CD4-positive, CD25-positive, alpha-beta regulatory T cell (primary cell): ENCODE measurements at regions not wholly inside any gene's neighbourhood (a gene's known extent, or its start where the extent isn't known, plus 50 kb on each side); places are given as distances from the start of the nearest gene placed in this dataset.

ENCODE experiments used
- ATAC-seq, 2 donors: fragments of 150-1000 bp; cut with Tn5 transposase; one replicate each; pipeline ENCODE4 v1.10.0; 2021; ENCODE audit warnings: low read depth in 2 of 2, moderate number of reproducible peaks in 2 of 2, moderate library complexity in 1 of 2
- DNase-seq, 3 donors: peaks; one replicate each; pipeline versions ENCODE4 v3.0.0 to v3.0.0-alpha.2; 2012 to 2022; ENCODE audit warnings: mixed read lengths in 1 of 3
- H3K27ac ChIP-seq: one replicate; pipeline ENCODE4 v1.7.0; 2013; ENCODE audit warnings: mild to moderate bottlenecking, low read length; ENCODE audit not compliant: insufficient read depth, poor library complexity, severe bottlenecking
- H3K27me3 ChIP-seq: one replicate; pipeline ENCODE4 v1.7.0; 2013; ENCODE audit warnings: low read length; ENCODE audit not compliant: control insufficient read depth, insufficient read depth
- H3K36me3 ChIP-seq: one replicate; pipeline ENCODE4 v1.7.0; 2013; ENCODE audit warnings: mild to moderate bottlenecking, low read length, moderate library complexity; ENCODE audit not compliant: control insufficient read depth, insufficient read depth
- H3K4me1 ChIP-seq: 2 replicates; pipeline ENCODE4 v1.7.0; 2013; ENCODE audit warnings: mild to moderate bottlenecking, low read length; ENCODE audit not compliant: insufficient read depth, control insufficient read depth, poor library complexity, severe bottlenecking
- H3K4me3 ChIP-seq: one replicate; pipeline ENCODE4 v1.7.0; 2013; ENCODE audit warnings: low read depth, mild to moderate bottlenecking, low read length, moderate library complexity
- H3K9me3 ChIP-seq, 2 experiments: 1 replicate in 1 of 2; 2 replicates in 1 of 2; pipeline ENCODE4 v1.7.0; 2013; ENCODE audit warnings: low read length in 2 of 2, mild to moderate bottlenecking in 1 of 2, moderate library complexity in 1 of 2; ENCODE audit not compliant: control insufficient read depth in 2 of 2
- H3K27ac Mint-ChIP-seq, 3 donors: one replicate each; pipeline ENCODE4 v1.8.0; 2020 to 2022; ENCODE audit warnings: mild to moderate bottlenecking in 3 of 3, mixed read lengths in 3 of 3, moderate library complexity in 2 of 3
- H3K27me3 Mint-ChIP-seq: one replicate; pipeline ENCODE4 v1.8.0; 2022; ENCODE audit warnings: mild to moderate bottlenecking, mixed read lengths
- H3K36me3 Mint-ChIP-seq: one replicate; pipeline ENCODE4 v1.8.0; 2020; ENCODE audit warnings: mixed read lengths
- H3K4me1 Mint-ChIP-seq, 4 donors: one replicate each; pipeline ENCODE4 v1.8.0; 2020 to 2022; ENCODE audit warnings: mixed read lengths in 4 of 4, mild to moderate bottlenecking in 1 of 4
- H3K4me3 Mint-ChIP-seq, 4 donors: one replicate each; pipeline ENCODE4 v1.8.0; 2020 to 2022; ENCODE audit warnings: mild to moderate bottlenecking in 4 of 4, mixed read lengths in 4 of 4, moderate library complexity in 3 of 4
- H3K9me3 Mint-ChIP-seq, 7 donors: one replicate each; pipeline ENCODE4 v1.8.0; 2020 to 2022; ENCODE audit warnings: mixed read lengths in 7 of 7, mild to moderate bottlenecking in 3 of 7, moderate library complexity in 2 of 7

DNA sequence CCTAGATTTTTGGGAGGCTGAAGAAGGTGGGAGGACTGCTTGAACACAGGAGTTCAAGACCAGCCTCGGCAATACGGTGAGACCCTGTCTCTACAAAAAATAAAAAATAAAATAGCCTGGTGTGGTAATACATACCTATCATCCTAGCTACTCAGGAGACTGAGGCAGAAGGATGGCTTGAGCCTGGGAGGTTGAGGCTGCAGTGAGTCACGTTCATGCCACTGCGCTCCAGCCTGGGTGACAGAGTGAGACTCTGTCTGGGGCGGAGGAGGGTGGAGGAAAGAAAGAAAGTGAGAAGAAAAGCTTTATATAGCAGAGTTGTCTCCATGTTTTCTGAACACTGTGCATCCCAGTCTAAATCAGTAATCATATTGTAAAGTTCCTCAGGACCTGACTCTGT is 301.4 kb upstream of the CNTN6 start:
- Mint-ChIP-seq H3K27me3 (no peaks in the 10 kb centered on the region), H3K4me3 (no peak overlapping the region), H3K9me3 (peaks cover 0 to 11% (median 2%) of the 10 kb centered on the region in 7 donors), H3K4me1 (no peaks in the 10 kb centered on the region), H3K36me3 (no peaks in the 10 kb centered on the region), H3K27ac (no peak overlapping the region)
- no peak overlapping the region for H3K27ac ChIP-seq
- H3K4me3 ChIP-seq: no peak overlapping the region
- no peak for ATAC-seq
- H3K36me3 ChIP-seq: no peaks in the 10 kb centered on the region
- no peak for DNase-seq
- H3K9me3 ChIP-seq: no peaks in the 10 kb centered on the region
- H3K27me3 ChIP-seq: no peaks in the 10 kb centered on the region
- no peaks in the 10 kb centered on the region for H3K4me1 ChIP-seq

DNA sequence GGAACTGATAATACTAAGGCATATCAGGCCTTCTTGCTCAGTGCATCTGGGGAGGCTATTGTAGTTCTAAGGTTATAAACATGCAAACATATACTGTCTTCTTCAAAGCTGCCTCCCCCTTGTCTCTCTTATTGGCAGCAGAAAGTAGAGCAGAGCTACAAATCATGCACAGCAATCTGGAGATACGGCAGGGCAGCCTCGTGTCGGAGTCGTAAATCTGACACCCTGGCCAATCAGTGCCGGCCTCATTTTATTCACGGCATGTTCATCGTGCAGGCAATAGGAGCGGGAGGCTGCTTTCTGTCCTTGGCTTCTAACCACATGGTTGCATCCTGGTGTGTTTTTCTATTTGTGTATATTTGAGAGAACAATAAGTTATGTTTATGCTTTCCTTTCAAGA is 300.2 kb upstream of the CNTN6 start:
- DNase-seq (no peak), ATAC-seq (no peak)
- no peaks in the 10 kb centered on the region for H3K27me3 Mint-ChIP-seq
- H3K4me1 ChIP-seq: no peaks in the 10 kb centered on the region
- no peaks in the 10 kb centered on the region for H3K4me1 Mint-ChIP-seq
- no peak overlapping the region for H3K27ac ChIP-seq
- H3K36me3 Mint-ChIP-seq: no peaks in the 10 kb centered on the region
- no peak overlapping the region for H3K27ac Mint-ChIP-seq
- H3K4me3 Mint-ChIP-seq: no peak overlapping the region
- no peaks in the 10 kb centered on the region for H3K27me3 ChIP-seq
- H3K4me3 ChIP-seq: no peak overlapping the region
- H3K36me3 ChIP-seq: no peaks in the 10 kb centered on the region
- H3K9me3 ChIP-seq: no peaks in the 10 kb centered on the region
- peaks cover 0 to 11% (median 2%) of the 10 kb centered on the region in 7 donors for H3K9me3 Mint-ChIP-seq

DNA sequence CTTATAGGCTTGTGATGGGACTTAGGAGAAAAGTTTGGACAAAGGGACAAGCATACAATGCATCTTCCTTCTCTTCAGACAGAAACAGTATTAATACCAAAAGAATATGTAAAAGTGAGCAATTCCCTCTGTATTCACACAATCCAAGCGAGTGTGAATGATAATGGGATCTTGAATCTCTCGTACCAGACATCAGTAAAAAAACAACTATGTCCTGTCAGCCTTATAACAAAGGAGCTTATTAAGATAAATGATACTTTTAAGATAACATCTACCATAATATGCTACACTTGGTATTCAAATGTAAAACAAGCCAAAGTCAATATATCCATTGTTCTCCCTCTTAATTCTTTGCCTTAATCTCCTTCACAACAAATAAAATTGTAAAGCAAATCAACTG is 288.6 kb upstream of the CNTN6 start:
- H3K4me1 Mint-ChIP-seq: no peaks in the 10 kb centered on the region
- Histone ChIP-seq H3K9me3 (peaks cover 0 to 15% of the 10 kb centered on the region in 2 experiments), H3K4me3 (no peak overlapping the region), H3K4me1 (no peaks in the 10 kb centered on the region), H3K27ac (no peak overlapping the region), H3K36me3 (no peaks in the 10 kb centered on the region), H3K27me3 (no peaks in the 10 kb centered on the region)
- no peaks in the 10 kb centered on the region for H3K36me3 Mint-ChIP-seq
- DNase-seq (no peak), ATAC-seq (no peak)
- H3K27me3 Mint-ChIP-seq: no peaks in the 10 kb centered on the region
- no peak overlapping the region for H3K4me3 Mint-ChIP-seq
- no peak overlapping the region for H3K27ac Mint-ChIP-seq
- peaks cover 0 to 8% (median 4%) of the 10 kb centered on the region in 7 donors for H3K9me3 Mint-ChIP-seq

DNA sequence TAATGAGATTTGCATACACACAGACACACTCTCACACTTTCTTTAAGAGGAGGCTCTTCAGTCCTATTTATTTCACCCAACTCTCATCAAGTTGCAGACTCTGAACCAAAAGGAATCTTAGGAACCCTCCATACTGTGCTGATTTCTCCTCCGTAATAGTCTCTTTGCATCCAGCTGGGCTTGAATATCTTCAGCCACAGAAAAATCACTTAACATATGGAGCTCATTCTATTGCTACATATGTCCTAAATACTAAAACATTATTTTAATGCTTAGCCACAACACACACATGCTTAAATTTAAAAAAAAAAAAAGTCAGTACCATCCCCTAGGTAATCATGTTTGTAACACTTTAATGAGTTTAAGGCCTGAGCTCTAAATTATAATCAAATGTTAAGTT is 287.5 kb upstream of the CNTN6 start:
- ATAC-seq (no peak), DNase-seq (no peak)
- Mint-ChIP-seq H3K9me3 (peaks cover 0 to 5% (median 3%) of the 10 kb centered on the region in 7 donors), H3K4me3 (no peak overlapping the region), H3K36me3 (no peaks in the 10 kb centered on the region), H3K4me1 (no peaks in the 10 kb centered on the region), H3K27me3 (no peaks in the 10 kb centered on the region), H3K27ac (no peak overlapping the region)
- H3K9me3 ChIP-seq: peaks cover 0 to 15% of the 10 kb centered on the region in 2 experiments
- H3K4me3 ChIP-seq: no peak overlapping the region
- no peak overlapping the region for H3K27ac ChIP-seq
- H3K4me1 ChIP-seq: no peaks in the 10 kb centered on the region
- H3K36me3 ChIP-seq: no peaks in the 10 kb centered on the region
- H3K27me3 ChIP-seq: no peaks in the 10 kb centered on the region

DNA sequence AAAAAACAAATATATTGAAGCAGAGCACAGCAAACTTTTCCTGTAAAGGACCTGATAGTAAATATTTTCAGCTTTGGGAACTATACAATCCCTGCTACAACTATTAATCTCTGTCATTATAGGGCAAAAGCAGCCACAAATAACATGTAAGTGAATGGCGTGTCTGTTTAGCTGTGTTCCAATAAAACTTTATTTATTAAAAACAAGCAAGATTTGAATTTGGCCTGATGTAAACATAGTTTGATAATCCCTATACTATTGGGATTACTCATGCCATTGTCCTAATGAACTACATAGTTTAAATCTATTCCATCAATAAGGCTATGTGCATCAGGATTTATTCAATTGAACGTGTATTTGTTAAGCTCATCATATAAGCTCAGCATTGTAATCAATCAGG is 286.8 kb upstream of the CNTN6 start:
- Histone ChIP-seq H3K9me3 (peaks cover 0 to 15% of the 10 kb centered on the region in 2 experiments), H3K36me3 (no peaks in the 10 kb centered on the region), H3K27me3 (no peaks in the 10 kb centered on the region), H3K4me3 (no peak overlapping the region), H3K4me1 (no peaks in the 10 kb centered on the region), H3K27ac (no peak overlapping the region)
- Mint-ChIP-seq H3K4me1 (no peaks in the 10 kb centered on the region), H3K9me3 (peaks cover 0 to 6% (median 3%) of the 10 kb centered on the region in 7 donors), H3K4me3 (no peak overlapping the region), H3K27ac (no peak overlapping the region), H3K27me3 (no peaks in the 10 kb centered on the region), H3K36me3 (no peaks in the 10 kb centered on the region)
- DNase-seq: no peak
- ATAC-seq: no peak

DNA sequence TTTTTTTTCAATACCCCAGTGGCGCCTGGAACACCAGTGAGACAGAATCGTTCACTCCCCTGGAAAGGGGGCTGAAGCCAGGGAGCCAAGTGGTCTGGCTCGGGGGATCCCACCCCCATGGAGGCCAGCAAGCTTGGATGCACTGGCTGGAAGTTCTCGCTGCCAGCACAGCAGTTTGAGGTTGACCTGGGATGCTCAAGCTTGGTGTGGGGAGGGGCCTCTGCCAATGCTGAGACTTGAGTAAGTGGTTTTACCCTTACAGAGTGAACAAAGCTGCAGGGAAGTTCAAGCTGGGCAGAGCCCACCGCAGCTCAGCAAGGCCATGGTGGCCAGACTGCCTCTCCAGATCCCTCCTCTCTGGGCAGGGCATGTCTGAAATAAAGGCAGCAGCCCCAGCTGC is 276.2 kb upstream of the CNTN6 start:
- Mint-ChIP-seq H3K9me3 (peaks cover 0 to 20% (median 6%) of the 10 kb centered on the region in 7 donors), H3K27ac (no peak overlapping the region), H3K4me1 (no peaks in the 10 kb centered on the region), H3K4me3 (no peak overlapping the region), H3K36me3 (no peaks in the 10 kb centered on the region), H3K27me3 (no peaks in the 10 kb centered on the region)
- H3K4me1 ChIP-seq: no peaks in the 10 kb centered on the region
- H3K9me3 ChIP-seq: no peaks in the 10 kb centered on the region
- H3K27me3 ChIP-seq: no peaks in the 10 kb centered on the region
- ATAC-seq: no peak
- no peak overlapping the region for H3K27ac ChIP-seq
- no peak overlapping the region for H3K4me3 ChIP-seq
- DNase-seq: no peak
- no peaks in the 10 kb centered on the region for H3K36me3 ChIP-seq

DNA sequence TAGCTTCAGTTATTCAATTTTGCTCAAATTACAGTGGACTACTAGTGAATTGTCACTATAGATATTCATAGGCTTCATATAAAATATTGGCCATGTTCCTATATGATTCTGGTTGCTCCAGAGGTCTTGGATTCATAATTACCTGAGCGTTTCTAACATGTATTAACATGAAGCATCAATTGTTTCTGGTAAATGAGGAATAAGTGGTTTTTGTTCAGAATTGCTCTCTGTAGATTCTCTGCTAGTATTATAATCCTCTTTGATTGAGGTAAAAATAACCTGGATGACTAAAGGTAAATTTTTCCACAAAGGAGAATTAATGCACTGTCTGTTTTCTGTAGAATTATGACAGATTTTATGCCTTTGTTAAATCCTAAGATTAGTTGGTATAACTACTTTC is 258.1 kb upstream of the CNTN6 start:
- Histone ChIP-seq H3K9me3 (no peaks in the 10 kb centered on the region), H3K36me3 (no peaks in the 10 kb centered on the region), H3K27ac (no peak overlapping the region), H3K27me3 (no peaks in the 10 kb centered on the region), H3K4me1 (no peaks in the 10 kb centered on the region), H3K4me3 (no peak overlapping the region)
- Mint-ChIP-seq H3K27me3 (no peaks in the 10 kb centered on the region), H3K4me3 (no peak overlapping the region), H3K9me3 (peaks cover 2 to 29% (median 11%) of the 10 kb centered on the region in 7 donors), H3K4me1 (no peaks in the 10 kb centered on the region), H3K36me3 (no peaks in the 10 kb centered on the region), H3K27ac (no peak overlapping the region)
- no peak for ATAC-seq
- DNase-seq: no peak

DNA sequence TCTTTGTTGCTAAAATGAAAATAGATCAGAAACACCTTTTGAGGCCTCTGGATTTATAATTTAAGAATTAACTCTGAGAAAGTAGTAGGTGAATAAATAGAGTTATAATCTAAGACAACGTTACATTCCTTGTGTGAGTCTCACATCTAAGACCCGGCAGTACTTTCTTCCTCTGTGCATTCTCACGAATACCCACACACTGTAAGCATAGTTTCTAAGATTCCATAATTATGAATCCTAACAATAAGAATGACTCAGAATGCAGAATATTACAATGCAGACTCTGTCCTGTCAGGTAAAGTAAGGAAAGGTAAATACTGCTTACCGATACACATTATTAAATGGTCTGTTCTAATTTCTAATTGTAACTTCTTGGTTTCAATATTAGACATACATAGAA is 257.7 kb upstream of the CNTN6 start:
- DNase-seq: no peak
- H3K27me3 Mint-ChIP-seq: no peaks in the 10 kb centered on the region
- no peaks in the 10 kb centered on the region for H3K9me3 ChIP-seq
- no peak for ATAC-seq
- H3K36me3 Mint-ChIP-seq: no peaks in the 10 kb centered on the region
- no peaks in the 10 kb centered on the region for H3K4me1 ChIP-seq
- H3K4me1 Mint-ChIP-seq: no peaks in the 10 kb centered on the region
- H3K9me3 Mint-ChIP-seq: peaks cover 4 to 28% (median 7%) of the 10 kb centered on the region in 7 donors
- H3K36me3 ChIP-seq: no peaks in the 10 kb centered on the region
- no peak overlapping the region for H3K4me3 ChIP-seq
- H3K27me3 ChIP-seq: no peaks in the 10 kb centered on the region
- H3K27ac ChIP-seq: no peak overlapping the region
- no peak overlapping the region for H3K4me3 Mint-ChIP-seq
- H3K27ac Mint-ChIP-seq: no peak overlapping the region
